Head of caudate nucleus (tissue), 42 donors: ENCODE measurements at regions not wholly inside any gene's neighbourhood (a gene's known extent, or its start where the extent isn't known, plus 50 kb on each side); places are given as distances from the start of the nearest gene placed in this dataset.
"Not testable (repeated sequence)": the region's sequence is repeated elsewhere in the genome, so short reads cannot be mapped to it uniquely, and the experiment has no call there.

Experiments used
- DNase-seq, 42 donors: peaks; one replicate each; pipeline versions ENCODE4 v3.0.0 to v3.0.0-alpha.2; 2020 to 2021; ENCODE audit warnings: mixed read lengths in 7 of 42
- intact Hi-C: fragments of 100-400 bp; cut with DNase I; formaldehyde crosslinking; loops from one replicate; pipeline ENCODE4 v1.15.0; 2022

DNA sequence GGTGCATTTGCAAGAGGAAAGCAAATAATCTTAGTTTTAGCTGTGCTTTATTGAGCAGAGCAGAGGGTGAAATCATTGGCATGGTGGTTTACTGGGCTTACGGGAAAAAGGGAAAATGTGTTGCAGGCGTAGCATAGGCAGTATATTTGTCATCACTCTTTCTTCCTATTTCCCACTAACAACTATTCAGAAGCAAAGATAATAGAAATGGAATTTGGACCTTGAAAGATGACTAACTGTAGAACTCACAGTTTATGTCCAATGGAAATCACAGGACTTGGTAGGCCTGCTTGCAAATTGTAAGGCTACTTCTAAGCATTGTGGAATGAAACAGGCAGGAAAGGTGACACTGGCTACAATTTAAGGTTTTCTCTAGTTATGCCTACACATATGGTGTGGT, 611.9 kb upstream of the MAN1A1 start:
- DNase-seq: no peak

DNA sequence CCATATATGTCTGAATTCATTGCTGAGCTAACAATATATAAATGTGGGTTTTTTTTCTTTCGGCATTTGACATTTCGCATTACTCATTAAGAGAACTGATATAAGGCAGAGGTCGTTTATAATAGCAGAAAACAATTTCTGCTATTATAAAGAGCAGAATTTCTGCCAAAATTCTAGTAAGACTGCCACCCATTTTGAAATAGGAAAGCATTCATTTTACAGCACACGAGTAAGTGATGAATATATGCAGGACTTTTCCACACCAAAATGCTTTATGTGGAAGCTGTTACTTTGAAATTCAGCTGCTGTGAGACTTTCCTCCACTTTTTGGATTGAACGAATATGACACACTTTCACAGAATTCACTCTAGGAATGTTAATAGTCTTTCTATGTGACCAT, 610.9 kb upstream of the MAN1A1 start:
- intact Hi-C loops: no loop called here
- DNase-seq: no peak

More for the DNA sequence above, 611.9 kb upstream of the MAN1A1 start:
- intact Hi-C loops: no loop called here

DNA sequence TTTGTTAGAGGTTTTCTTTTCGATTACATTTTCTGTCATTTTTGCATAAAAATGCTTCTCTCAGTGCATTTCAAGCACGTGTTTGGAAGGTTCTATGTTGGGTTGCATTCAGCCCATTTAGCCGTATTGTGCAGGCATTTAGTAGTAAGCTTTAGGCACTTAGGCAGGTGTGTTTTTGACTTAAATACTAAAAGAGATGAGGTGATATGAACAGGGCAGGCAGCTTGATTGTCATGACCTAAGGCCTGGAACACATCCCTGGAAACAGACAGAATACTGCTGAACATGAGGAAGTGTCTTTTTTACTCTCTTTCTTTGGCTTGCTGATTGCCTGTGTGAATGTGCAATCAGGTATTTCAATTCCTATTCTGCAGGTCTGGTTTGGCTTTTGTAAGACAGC, 610.5 kb upstream of the MAN1A1 start:
- DNase-seq: no peak
- intact Hi-C loops: no loop called here

DNA sequence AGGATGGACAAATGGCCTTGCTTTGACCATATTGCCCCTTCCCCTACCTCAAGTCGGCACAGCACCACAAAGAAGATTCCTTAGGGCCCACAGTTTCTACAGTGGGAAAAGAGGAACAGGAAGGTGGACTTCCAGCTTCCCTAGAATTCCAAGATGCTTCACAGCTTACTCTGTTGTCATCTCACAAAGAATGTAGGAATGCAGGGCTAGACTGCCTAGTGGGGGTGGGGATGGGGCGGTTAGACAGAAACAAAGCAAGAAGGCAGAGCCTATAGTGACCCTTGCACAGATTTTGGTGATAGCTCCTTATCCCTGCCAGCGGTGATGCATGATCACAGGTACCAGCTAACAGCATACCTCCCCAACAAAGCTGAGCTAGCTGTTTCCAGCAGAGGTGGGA, 607.6 kb upstream of the MAN1A1 start:
- intact Hi-C loops: no loop called here
- DNase-seq: no peak

DNA sequence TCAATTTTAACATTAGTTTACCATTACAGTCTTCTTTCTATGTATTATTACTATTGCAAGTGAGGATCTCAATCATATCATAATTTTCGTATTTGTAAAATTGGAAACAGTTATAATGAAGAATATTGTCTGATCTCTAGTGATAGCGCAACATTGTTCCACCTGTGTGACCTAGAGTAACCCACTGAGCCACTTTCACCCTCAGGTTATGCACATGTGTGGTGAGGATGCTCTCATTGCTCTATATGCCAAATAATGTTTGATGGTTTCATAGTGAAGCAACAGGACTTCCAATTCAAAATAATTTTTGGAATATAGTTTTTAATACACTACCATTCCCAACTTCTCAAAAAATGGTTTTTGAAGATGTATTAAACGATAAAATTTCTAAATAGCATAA, 603.1 kb upstream of the MAN1A1 start:
- intact Hi-C loops: no loop called here
- DNase-seq: no peak

DNA sequence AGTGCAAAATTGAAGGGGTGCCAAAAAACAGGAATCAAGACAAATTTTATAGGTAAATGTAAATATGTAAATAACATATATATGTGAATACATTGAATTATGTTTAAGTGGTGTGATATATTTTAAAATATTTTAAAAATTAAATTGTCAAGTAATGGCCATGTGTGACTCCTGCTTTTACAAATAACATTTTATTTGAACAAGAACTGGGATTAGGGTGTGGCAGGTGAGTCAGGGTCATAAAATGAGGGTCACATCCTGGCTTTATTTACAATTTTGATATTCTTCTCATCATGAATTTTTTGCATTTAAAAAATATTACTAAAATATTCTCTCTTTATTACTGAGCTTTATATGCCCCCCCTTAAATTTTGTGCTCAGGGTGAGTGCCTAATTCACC, 601.1 kb upstream of the MAN1A1 start:
- DNase-seq: no peak
- intact Hi-C loops: no loop called here

DNA sequence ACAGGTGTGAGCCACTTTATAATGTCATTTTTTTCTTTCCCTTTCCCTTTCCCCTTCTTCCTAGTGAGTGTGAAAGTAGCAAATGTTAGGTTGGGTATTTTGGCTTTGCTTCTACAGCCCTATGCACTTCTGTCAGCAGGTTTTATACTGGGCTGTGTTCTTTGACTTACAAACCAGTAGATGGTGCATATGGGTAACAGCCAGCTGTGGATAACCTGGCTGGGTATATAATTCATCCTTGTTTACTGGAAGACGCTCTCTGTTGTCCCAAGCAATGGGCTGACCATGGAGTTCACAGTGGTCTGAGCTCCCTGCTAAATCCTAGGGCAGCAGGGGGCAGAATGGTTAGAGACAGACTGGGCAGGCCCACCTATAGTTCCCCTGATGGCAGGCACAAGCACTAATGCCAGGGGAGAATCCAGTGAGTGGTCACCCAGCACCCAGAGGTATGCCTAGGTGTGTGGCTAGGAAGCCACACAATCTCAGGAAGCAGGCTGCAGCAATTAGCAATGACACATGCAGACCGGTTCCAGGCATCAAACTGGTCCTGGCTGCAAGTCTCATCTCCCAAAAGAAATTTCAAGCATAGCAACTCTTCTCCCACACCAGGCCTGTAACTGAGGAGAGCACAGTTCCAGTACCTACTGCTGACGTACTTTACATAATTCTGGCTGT, 592.7 kb upstream of the MAN1A1 start:
- intact Hi-C loops: no loop called here
- DNase-seq: no peak

DNA sequence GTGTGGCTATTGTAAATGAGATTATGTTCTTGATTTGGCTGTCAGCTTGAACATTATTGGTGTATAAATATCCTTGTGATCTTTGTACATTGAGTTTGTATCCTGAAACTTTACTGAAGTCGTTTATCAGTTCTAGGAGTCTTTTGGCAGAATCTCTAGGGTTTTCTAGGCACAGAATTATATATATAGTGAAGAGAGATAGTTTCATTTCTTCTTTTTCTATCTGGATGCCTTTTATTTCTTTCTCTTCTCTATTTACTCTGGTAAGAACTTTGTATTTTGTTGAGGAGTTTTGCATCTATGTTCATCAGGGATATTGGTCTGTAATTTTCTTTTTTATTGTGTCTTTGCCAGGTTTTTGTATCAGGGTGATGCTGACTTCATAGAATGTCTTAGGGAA, 589.2 kb upstream of the MAN1A1 start:
- intact Hi-C loops: no loop called here

DNA sequence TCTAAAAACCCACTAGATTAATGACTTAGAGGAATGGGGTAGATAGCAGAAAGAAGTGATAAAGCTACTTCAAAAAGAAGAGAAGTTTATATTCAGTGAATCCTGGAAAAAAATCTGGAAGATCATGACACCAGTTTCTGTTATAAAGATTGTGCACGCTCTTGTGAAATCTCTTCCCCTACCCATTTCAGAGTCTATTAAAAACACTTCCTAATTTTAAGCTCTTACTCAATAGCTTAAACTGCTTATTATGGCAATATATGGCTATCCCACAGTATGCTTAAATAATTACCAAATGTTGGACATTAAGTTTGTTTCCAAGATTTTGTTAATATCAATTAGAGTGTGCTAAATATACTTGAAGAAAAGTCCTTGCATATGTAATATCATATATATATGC, 585.3 kb upstream of the MAN1A1 start:
- DNase-seq: no peak
- intact Hi-C loops: no loop called here

More for the DNA sequence above, 589.2 kb upstream of the MAN1A1 start:
- DNase-seq: no peak

DNA sequence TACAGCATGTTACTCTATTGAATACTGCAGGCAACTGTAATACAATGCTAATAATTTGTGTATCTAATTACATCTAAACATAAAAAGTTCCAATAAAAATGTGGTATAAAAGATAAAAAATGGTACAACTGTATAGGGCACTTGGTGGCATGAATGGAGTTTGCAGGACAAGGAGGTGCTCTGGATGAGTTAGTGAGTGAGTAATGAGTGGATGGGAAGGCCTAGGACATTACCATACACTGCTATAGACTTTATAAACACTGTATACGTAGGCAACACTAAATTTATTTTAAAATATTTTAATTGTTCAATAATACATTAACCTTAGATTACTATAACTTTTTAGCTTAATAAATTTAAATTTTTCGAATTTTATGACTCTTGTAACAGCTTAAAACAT, 579.6 kb upstream of the MAN1A1 start:
- intact Hi-C loops: no loop called here
- no peak for DNase-seq

DNA sequence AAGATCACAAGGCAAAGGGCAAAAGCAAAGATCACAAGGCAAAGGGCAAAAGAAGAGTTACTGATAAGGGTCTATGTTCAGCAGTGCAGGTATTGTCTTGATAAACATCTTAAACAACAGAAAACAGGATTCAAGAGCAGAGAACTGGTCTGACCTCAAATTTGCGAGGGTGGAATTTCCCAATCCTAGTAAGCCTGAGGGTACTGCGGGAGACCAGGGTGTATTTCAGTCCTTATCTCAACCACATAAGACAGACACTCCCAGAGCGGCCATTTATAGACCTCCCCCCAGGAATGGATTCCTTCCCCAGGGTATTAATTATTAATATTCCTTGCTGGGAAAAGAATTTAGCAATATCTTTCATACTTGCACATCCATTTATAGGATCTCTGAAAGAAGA, 575.3 kb upstream of the MAN1A1 start:
- DNase-seq, intact Hi-C loops: not testable (repeated sequence)

DNA sequence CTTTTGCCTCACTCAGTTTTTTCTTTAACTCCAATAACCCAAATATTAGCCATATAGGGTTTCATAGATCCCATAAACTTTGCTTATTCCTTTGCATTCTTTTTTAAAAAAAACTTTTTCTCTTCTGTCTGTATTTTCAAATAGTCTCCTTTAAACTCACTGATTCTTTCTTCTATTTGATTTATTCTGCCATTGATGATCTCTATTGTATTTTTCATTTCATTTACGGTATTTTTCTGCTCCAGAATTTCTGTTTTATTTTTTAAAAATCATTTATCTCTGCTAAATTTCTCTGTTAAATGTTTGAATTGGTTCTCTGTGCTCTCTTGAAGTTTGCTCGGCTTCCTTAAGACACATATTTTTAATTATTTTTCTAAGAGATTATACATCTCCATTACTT, 573.3 kb upstream of the MAN1A1 start:
- no peak for DNase-seq
- intact Hi-C loops: no loop called here

DNA sequence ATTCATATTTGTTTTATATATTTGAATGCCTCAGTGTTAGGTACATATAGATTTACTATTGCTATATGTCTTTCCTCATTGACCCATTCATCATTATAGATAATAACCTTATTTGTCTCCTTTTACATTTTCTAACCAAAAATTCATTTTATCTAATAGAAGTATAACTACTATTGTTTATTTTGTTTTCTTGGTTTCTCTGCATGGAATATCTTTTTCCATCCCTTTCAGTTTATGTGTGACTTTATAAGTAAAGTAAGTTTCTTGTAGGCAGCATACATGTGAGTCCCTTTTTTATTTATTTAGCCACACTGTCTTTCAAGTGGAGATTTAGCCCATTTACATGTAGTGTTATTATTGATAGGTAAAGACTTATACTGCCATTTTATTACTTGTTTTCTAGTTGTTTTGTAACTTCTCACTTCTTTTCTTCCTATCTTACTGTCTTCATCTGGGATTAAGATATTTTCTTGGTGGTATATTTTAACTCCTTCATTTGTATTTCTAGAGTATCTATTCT, 572.0 kb upstream of the MAN1A1 start:
- no peak for DNase-seq

DNA sequence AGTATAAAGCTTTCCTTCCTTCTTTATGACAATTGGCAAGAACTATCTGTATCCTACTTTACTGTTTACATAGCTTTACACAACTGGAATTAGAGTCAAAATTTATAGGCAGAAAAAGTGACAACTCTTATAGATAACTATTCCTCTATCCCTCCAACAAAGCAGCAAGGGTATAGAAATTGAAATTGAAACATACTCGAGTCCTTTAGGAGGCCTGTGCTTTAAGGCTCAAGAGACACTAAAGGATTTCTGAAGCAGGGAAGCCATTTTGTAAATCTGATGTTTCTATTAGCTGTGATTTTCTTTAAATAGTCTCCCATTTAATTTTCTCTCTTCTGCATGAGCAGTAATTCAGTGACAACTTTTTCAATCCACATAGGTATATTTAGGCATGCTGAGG, 567.6 kb upstream of the MAN1A1 start:
- no peak for DNase-seq
- intact Hi-C loops: no loop called here

More for the DNA sequence above, 572.0 kb upstream of the MAN1A1 start:
- intact Hi-C loops: no loop called here

DNA sequence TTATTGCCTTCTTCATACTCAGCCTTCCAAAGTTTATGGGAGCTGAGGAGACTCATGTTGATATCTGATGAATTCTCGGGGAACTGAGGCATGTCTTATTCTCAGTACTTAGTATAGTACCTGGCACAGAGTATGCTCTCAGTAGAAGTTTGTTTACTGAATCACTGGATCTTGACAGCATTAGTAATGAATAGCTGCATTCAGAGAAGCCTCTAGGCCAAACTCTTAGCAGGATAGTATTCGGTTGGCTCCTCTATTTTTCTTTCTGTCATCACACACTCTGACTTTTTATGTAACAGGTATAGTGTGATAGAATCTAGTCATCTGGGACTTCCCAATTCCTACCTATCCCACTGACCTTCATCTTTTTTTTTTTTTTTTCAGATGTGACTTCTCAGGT, 566.4 kb upstream of the MAN1A1 start:
- no peak for DNase-seq
- intact Hi-C loops: no loop called here

DNA sequence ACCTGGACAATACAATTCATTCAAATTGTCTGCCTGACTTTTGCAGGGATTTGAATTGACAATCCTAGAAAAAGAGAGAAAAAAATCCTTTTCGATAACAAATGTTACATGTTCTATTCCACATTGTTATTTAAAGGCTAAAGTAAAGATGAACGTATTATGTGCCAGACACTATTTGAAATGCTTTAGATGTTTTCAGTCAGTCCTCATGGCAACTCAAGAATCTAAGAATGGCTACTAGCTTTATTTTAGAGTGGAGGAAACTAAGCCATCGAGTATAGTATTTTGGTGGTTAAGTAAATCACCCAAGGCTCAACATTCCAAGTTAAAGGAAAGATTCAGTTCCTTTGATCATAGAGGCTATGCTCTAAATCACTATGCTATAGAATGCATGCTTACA, 558.6 kb upstream of the MAN1A1 start:
- intact Hi-C loops: no loop called here
- DNase-seq: no peak

DNA sequence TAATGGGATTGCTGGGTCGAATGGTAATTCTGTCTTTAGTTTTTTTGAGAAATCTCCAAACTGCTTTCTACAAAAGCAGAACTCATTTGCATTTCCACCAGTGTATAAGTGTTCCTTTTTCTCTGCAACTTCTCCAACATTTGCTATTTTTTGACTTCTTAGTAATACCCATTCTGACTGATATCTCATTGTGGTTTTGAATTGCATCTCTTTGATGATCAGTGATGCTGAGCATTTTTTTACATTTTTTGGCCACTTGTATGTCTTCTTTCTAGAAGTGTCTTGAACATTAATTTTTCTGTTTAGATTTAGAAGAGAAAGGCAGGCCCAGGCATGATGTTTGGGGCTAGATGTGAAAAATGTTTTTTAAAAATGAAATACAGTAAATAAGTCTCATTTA, 553.1 kb upstream of the MAN1A1 start:
- intact Hi-C loops: no loop called here
- DNase-seq: no peak

DNA sequence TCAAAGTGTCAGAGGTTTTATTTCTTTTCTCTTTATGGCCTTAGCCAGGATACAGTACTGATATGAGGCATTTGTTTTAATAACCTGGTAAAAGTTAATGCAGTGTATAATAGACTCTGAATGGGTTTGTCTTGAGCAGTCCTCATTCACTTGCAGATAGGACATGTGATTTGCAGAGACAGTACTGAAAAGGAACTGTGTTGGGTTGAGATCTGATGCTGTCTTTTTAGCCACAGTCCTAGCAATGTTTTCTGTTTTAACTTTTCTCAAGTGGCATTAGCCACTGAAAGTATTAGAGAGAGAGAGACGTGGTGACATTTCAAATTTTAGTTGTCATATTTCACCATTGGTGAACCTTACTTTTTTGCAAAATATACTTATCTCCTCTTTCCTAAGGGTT, 547.2 kb upstream of the MAN1A1 start:
- intact Hi-C loops: no loop called here
- no peak for DNase-seq

DNA sequence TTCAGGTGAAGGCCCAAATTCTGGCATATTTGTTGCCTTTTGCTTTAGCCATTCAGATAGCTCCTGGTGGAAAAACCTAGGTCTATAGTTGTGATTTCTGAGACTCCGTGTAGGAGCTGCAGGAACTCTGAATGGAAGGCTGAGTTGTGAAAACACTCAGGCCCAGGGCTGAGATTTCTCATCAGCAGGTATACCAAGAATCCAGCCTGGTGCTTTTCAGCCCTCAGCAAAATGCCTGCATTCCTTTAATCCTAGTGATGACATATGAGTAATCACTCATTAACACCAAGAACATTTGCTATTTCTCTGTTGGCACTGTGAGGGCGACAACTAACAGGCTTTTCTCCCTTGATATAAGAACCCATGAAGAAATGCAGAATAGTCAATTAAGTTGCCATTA, 546.1 kb upstream of the MAN1A1 start:
- intact Hi-C loops: no loop called here
- DNase-seq: no peak

DNA sequence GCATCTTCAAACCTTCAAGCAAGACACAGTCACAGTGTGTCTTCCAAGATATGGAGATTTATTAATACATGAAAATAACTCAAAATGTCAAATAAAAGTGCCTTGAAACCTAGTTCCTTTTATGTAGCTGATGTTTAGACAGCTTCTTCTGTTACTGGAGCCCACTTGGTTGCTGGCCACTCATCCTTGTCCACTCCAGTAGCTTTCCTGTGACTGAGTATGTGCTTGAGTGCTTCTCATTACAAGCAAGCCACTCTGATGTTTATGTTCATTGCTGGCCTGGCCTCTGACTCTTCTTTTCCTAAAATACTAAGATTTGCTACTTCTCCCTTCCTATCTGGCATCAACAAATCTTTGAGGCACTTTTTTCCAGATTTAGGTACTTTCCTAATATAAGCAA, 545.2 kb upstream of the MAN1A1 start:
- DNase-seq: no peak
- intact Hi-C loops: no loop called here

DNA sequence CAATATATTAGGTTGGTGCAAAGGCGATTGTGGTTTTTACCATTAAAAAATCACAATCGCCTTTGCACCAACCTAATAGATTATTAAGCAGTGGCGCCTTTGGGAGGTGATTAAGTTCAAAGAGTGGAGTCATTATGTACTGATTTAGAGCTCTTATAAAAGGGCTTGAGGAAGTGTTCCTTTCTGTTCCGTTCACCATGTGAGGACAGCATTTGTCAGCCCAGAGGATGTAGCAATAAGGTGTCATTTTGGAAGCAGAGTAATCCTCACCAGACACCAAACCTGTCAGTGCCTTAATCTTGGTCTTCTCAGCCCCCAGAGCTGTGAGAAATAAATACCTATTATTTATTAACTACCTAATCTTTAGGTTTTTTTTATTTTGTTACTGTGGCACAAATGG, 542.1 kb upstream of the MAN1A1 start:
- intact Hi-C loops: no loop called here
- DNase-seq: no peak

DNA sequence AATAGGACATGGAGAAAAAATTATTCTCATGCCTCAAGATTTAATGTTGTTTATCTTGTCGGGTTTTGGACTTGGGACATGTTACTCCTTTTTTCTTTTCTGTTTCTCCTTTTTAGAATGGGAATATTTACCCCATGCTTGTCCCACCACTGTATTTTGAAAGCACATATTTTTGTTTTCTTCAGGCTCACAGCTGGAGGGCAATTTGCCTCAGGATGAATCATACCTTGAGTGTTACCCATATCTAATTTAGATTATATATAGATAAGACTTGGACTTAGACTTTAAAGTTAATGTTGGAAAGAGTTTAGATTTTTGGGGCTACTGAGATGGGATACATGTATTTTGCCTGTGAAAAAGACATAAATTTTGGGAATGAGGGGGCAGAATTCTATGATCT, 541.6 kb upstream of the MAN1A1 start:
- no peak for DNase-seq
- intact Hi-C loops: no loop called here
